ENCODE measurements at regions not wholly inside any gene's neighbourhood (a gene's known extent, or its start where the extent isn't known, plus 50 kb on each side); places are given as distances from the start of the nearest gene placed in this dataset.

- TF ChIP-seq CTCF (IDR thresholded peaks at IDR 0.05) (no peak), POLR2A (IDR thresholded peaks at IDR 0.05) (no peak)
These were observed 326.5 kb downstream of the BUD13 start for GRCh38 chr11:116446048-116446941.

All from esophagus squamous epithelium (tissue), 4 donors.